ENCODE measurements at regions not wholly inside any gene's neighbourhood (a gene's known extent, or its start where the extent isn't known, plus 50 kb on each side); places are given as distances from the start of the nearest gene placed in this dataset.
"Not testable (repeated sequence)": the region's sequence is repeated elsewhere in the genome, so short reads cannot be mapped to it uniquely, and the experiment has no call there.

- Histone ChIP-seq H3K4me1 (peaks cover 9 to 23% (median 16%) of the 10 kb centered on the region in 4 donors), H3K36me3 (no peaks in the 10 kb centered on the region), H3K27ac (peak overlapping the region in 1 of 5 donors; percentile 73), H3K9me3 (peaks cover 0 to 12% (median 4%) of the 10 kb centered on the region in 4 donors), H3K27me3 (no peaks in the 10 kb centered on the region), H3K4me3 (no peak overlapping the region)
- 77 to 92% (median 88%) methylated on average over 2 of the region's 2 CpGs for WGBS, 5 donors
- no peak for DNase-seq
- intact Hi-C loops (cut with DNase I; ENCODE audit: low total_unique reads) = no loop called here
- TF ChIP-seq POLR2A (IDR thresholded peaks at IDR 0.05) (no peak), CTCF (IDR thresholded peaks at IDR 0.05) (no peak), EP300 (IDR thresholded peaks at IDR 0.05) (no peak), POLR2AphosphoS5 (IDR thresholded peaks at IDR 0.05) (peak in 1 of 3 donors; percentile 15)
Observed at GRCh38 chr4:184280591-184281071, 63.0 kb upstream of the ENPP6 start.

GRCh38 chr4:184280137-184280536 lies 62.5 kb upstream of the ENPP6 start:
- Histone ChIP-seq H3K4me3 (no peak overlapping the region), H3K27me3 (no peaks in the 10 kb centered on the region), H3K36me3 (no peaks in the 10 kb centered on the region), H3K4me1 (peaks cover 9 to 23% (median 16%) of the 10 kb centered on the region in 4 donors), H3K27ac (peak overlapping the region in 1 of 5 donors; percentile 73), H3K9me3 (peaks cover 0 to 12% (median 4%) of the 10 kb centered on the region in 4 donors)
- no peak for DNase-seq
- intact Hi-C loops (cut with DNase I; ENCODE audit: low total_unique reads) = no loop called here
- TF ChIP-seq EP300 (IDR thresholded peaks at IDR 0.05) = no peak
- TF ChIP-seq POLR2A (IDR thresholded peaks at IDR 0.05) = no peak
- TF ChIP-seq CTCF (IDR thresholded peaks at IDR 0.05) = no peak
- no peak for TF ChIP-seq POLR2AphosphoS5 (IDR thresholded peaks at IDR 0.05)
- WGBS, 5 donors = 73 to 81% (median 77%) methylated on average over 4 of the region's 4 CpGs

- intact Hi-C loops (cut with DNase I; ENCODE audit: low total_unique reads) = no loop called here
- peaks cover 0 to 12% (median 4%) of the 10 kb centered on the region in 4 donors for H3K9me3 ChIP-seq
- H3K27me3 ChIP-seq = no peaks in the 10 kb centered on the region
- no peak overlapping the region for H3K4me3 ChIP-seq
- H3K27ac ChIP-seq = peak overlapping the region in 1 of 5 donors; percentile 73
- no peak for DNase-seq
- TF ChIP-seq CTCF (IDR thresholded peaks at IDR 0.05) = no peak
- TF ChIP-seq POLR2AphosphoS5 (IDR thresholded peaks at IDR 0.05) = no peak
- no peak for TF ChIP-seq EP300 (IDR thresholded peaks at IDR 0.05)
- TF ChIP-seq POLR2A (IDR thresholded peaks at IDR 0.05) = no peak
- peaks cover 9 to 23% (median 16%) of the 10 kb centered on the region in 4 donors for H3K4me1 ChIP-seq
- WGBS, 5 donors = 84 to 96% (median 93%) methylated on average over 7 of the region's 7 CpGs
- H3K36me3 ChIP-seq = no peaks in the 10 kb centered on the region
Observed at GRCh38 chr4:184279496-184280061, 61.9 kb upstream of the ENPP6 start.

- H3K36me3 ChIP-seq; H3K4me3 ChIP-seq; intact Hi-C loops (cut with DNase I; ENCODE audit: low total_unique reads); H3K27me3 ChIP-seq; DNase-seq; H3K27ac ChIP-seq: not testable (repeated sequence)
- Histone ChIP-seq H3K4me1 (peaks cover 9 to 16% (median 11%) of the 10 kb centered on the region in 4 donors), H3K9me3 (peaks cover 0 to 12% (median 4%) of the 10 kb centered on the region in 4 donors)
Observed at GRCh38 chr4:184277769-184278168, 60.1 kb upstream of the ENPP6 start.

GRCh38 chr4:184277010-184277409 lies 59.3 kb upstream of the ENPP6 start:
- DNase-seq; H3K27me3 ChIP-seq; H3K36me3 ChIP-seq; H3K4me3 ChIP-seq; H3K27ac ChIP-seq; intact Hi-C loops (cut with DNase I; ENCODE audit: low total_unique reads); H3K4me1 ChIP-seq: not testable (repeated sequence)
- WGBS, 5 donors = 90 to 97% (median 91%) methylated on average over 3 of the region's 3 CpGs
- peaks cover 0 to 12% (median 4%) of the 10 kb centered on the region in 4 donors for H3K9me3 ChIP-seq

- peaks cover 0 to 12% (median 4%) of the 10 kb centered on the region in 4 donors for H3K9me3 ChIP-seq
- H3K4me3 ChIP-seq; DNase-seq; intact Hi-C loops (cut with DNase I; ENCODE audit: low total_unique reads); H3K27me3 ChIP-seq; H3K4me1 ChIP-seq; H3K36me3 ChIP-seq; H3K27ac ChIP-seq: not testable (repeated sequence)
- 77 to 99% (median 86%) methylated on average over 4 of the region's 4 CpGs for WGBS, 5 donors
Observed at GRCh38 chr4:184276346-184276745, 58.7 kb upstream of the ENPP6 start.
